Ovary (tissue), 7 donors: ENCODE measurements at regions not wholly inside any gene's neighbourhood (a gene's known extent, or its start where the extent isn't known, plus 50 kb on each side); places are given as distances from the start of the nearest gene placed in this dataset.

Experiments
- DNase-seq, 5 donors: peaks; one replicate each; pipeline ENCODE4 v3.0.0-alpha.2; 2019 to 2020
- H3K27ac ChIP-seq, 2 donors: fragments of 200-600 bp; one replicate each; pipeline versions ENCODE4 v1.5.1 to v1.8.0; 2019 to 2022
- H3K27me3 ChIP-seq: fragments of 200-600 bp; one replicate; pipeline ENCODE4 v1.8.0; 2022
- H3K36me3 ChIP-seq: fragments of 200-600 bp; sonication (generic); one replicate; pipeline ENCODE4 v1.5.1; 2019
- H3K4me1 ChIP-seq: one replicate; pipeline ENCODE4 v1.8.1; 2013; ENCODE audit warnings: mild to moderate bottlenecking, moderate library complexity; ENCODE audit not compliant: insufficient read depth
- H3K4me3 ChIP-seq: fragments of 200-600 bp; sonication (generic); one replicate; pipeline ENCODE4 v1.5.1; 2017
- H3K9me3 ChIP-seq, 2 donors: fragments of 200-600 bp in 1 of 2; sonication (generic) in 1 of 2; one replicate each; pipeline versions ENCODE4 v1.5.1 to v1.8.1; 2013 to 2019; ENCODE audit warnings: mild to moderate bottlenecking in 1 of 2, moderate library complexity in 1 of 2
- EP300 ChIP-seq: sonication (generic); formaldehyde crosslinking; IDR thresholded peaks from one replicate; pipeline ENCODE4 v1.6.1; 2017; ENCODE audit warnings: antibody characterized with exemption
- POLR2A ChIP-seq: fragments of 450-650 bp; IDR thresholded peaks from one replicate; pipeline ENCODE4 v1.6.1; 2017; ENCODE audit warnings: antibody characterized with exemption, mild to moderate bottlenecking, moderate library complexity
- WGBS, 3 donors: extraction: QIAGEN DNeasy Blood & Tissue Kit in 1 of 3; methylation state at CpG; one replicate each; pipeline versions ENCODE4 v1.1.5 to v1.1.7; 2013 to 2017; 5-methylcytosine and 5-hydroxymethylcytosine counted together
- intact Hi-C, 4 donors: fragments of 100-400 bp; cut with DNase I; formaldehyde crosslinking; loops; one replicate each; pipeline versions ENCODE4 v1.11.0 to v1.15.1; 2022 to 2023
- TF ChIP-seq, protein P1 (sequence below), 3 donors: fragments of 450-650 bp in 2 of 3; fragments of 200-600 bp in 1 of 3; IDR thresholded peaks; one replicate each; pipeline versions ENCODE4 v1.5.1 to v1.8.0; 2016 to 2022; ENCODE audit warnings: antibody characterized with exemption in 3 of 3, mild to moderate bottlenecking in 1 of 3
- donor health status: DM: no; HTN: no; CAD: no; lungs with moderate emphysema.
- donor health status: DM: no; HTN: no; CAD: no.
- donor health status: Bipolar disorder and iron deficiency.
- donor health status: DM: no; HTN: no; CAD: no.
- donor health status: DM: yes; HTN: yes; CAD: no.

GRCh38 chr10:15462253-15462897, 91.3 kb upstream of the FAM171A1 start:
- Histone ChIP-seq H3K9me3 (no peaks in the 10 kb centered on the region), H3K27ac (no peak overlapping the region), H3K4me3 (no peak overlapping the region), H3K36me3 (no peaks in the 10 kb centered on the region), H3K4me1 (no peaks in the 10 kb centered on the region), H3K27me3 (no peaks in the 10 kb centered on the region)
- intact Hi-C loops = no loop called here
- 79 to 92% (median 87%) methylated on average over 6 of the region's 6 CpGs for WGBS, 3 donors
- DNase-seq = no peak
- no peak for TF ChIP-seq POLR2A
- TF ChIP-seq, protein P1, sequence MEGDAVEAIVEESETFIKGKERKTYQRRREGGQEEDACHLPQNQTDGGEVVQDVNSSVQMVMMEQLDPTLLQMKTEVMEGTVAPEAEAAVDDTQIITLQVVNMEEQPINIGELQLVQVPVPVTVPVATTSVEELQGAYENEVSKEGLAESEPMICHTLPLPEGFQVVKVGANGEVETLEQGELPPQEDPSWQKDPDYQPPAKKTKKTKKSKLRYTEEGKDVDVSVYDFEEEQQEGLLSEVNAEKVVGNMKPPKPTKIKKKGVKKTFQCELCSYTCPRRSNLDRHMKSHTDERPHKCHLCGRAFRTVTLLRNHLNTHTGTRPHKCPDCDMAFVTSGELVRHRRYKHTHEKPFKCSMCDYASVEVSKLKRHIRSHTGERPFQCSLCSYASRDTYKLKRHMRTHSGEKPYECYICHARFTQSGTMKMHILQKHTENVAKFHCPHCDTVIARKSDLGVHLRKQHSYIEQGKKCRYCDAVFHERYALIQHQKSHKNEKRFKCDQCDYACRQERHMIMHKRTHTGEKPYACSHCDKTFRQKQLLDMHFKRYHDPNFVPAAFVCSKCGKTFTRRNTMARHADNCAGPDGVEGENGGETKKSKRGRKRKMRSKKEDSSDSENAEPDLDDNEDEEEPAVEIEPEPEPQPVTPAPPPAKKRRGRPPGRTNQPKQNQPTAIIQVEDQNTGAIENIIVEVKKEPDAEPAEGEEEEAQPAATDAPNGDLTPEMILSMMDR (IDR thresholded peaks at IDR 0.05) = no peak
- no peak for TF ChIP-seq EP300

- Histone ChIP-seq H3K9me3 (no peaks in the 10 kb centered on the region), H3K27me3 (no peaks in the 10 kb centered on the region), H3K36me3 (no peaks in the 10 kb centered on the region), H3K4me1 (no peaks in the 10 kb centered on the region), H3K27ac (no peak overlapping the region), H3K4me3 (no peak overlapping the region)
- TF ChIP-seq POLR2A = no peak
- TF ChIP-seq EP300 = no peak
- TF ChIP-seq, protein P1 (IDR thresholded peaks at IDR 0.05) = no peak
- 43 to 46% (median 44%) methylated on average over 9 of the region's 9 CpGs for WGBS, 3 donors
- no peak for DNase-seq
- intact Hi-C loops = no loop called here
Observed at GRCh38 chr10:15461353-15462108, 90.4 kb upstream of the FAM171A1 start.

GRCh38 chr10:15460661-15461060, 89.6 kb upstream of the FAM171A1 start:
- intact Hi-C loops = no loop called here
- WGBS, 3 donors = 83 to 91% (median 90%) methylated on average over 3 of the region's 3 CpGs
- H3K36me3 ChIP-seq = no peaks in the 10 kb centered on the region
- no peak overlapping the region for H3K27ac ChIP-seq
- DNase-seq = no peak
- H3K27me3 ChIP-seq = no peaks in the 10 kb centered on the region
- TF ChIP-seq POLR2A (no peak), EP300 (no peak)
- TF ChIP-seq, protein P1 (IDR thresholded peaks at IDR 0.05) = no peak
- no peak overlapping the region for H3K4me3 ChIP-seq
- H3K9me3 ChIP-seq = no peaks in the 10 kb centered on the region
- no peaks in the 10 kb centered on the region for H3K4me1 ChIP-seq

GRCh38 chr10:15459218-15459617, 88.1 kb upstream of the FAM171A1 start:
- no peak for DNase-seq
- WGBS, 3 donors = 94 to 98% (median 96%) methylated on average over 1 of the region's 1 CpG
- no peaks in the 10 kb centered on the region for H3K27me3 ChIP-seq
- H3K27ac ChIP-seq = no peak overlapping the region
- H3K36me3 ChIP-seq = no peaks in the 10 kb centered on the region
- H3K4me3 ChIP-seq = no peak overlapping the region
- no peaks in the 10 kb centered on the region for H3K4me1 ChIP-seq
- TF ChIP-seq, protein P1 (IDR thresholded peaks at IDR 0.05) = no peak
- TF ChIP-seq EP300 (no peak), POLR2A (no peak)
- H3K9me3 ChIP-seq = no peaks in the 10 kb centered on the region
- intact Hi-C loops = loop anchor here in 1 of 4 donors (10.0 kb wide), 1 partner anchor 246 kb away; no protein-coding TSS in a partner anchor
